HEK293 (cell line): ENCODE measurements at regions not wholly inside any gene's neighbourhood (a gene's known extent, or its start where the extent isn't known, plus 50 kb on each side); places are given as distances from the start of the nearest gene placed in this dataset.
A peak's percentile ranks its signal among the peaks of the same experiment; 100 is the strongest.

Experiments used
- GLI2 ChIP-seq: fragments of 450-650 bp; formaldehyde crosslinking; IDR thresholded peaks from 2 replicates; pipeline ENCODE4; 2017; ENCODE audit warnings: missing biosample characterization, missing genetic modification characterization, low read depth, borderline replicate concordance
- GLIS2 ChIP-seq: fragments of 450-650 bp; formaldehyde crosslinking; IDR thresholded peaks from 2 replicates; pipeline ENCODE4 v1.5.1; 2016; ENCODE audit warnings: missing biosample characterization, missing genetic modification characterization
- KLF7 ChIP-seq: fragments of 450-650 bp; formaldehyde crosslinking; IDR thresholded peaks from 2 replicates; pipeline ENCODE4 v1.5.1; 2016; ENCODE audit warnings: missing biosample characterization, missing genetic modification characterization, borderline replicate concordance
- ZBTB7A ChIP-seq: fragments of 450-650 bp; formaldehyde crosslinking; IDR thresholded peaks from 2 replicates; pipeline ENCODE4 v1.5.1; 2016; ENCODE audit warnings: low read depth, missing biosample characterization, missing genetic modification characterization
- ZNF175 ChIP-seq: fragments of 450-650 bp; formaldehyde crosslinking; IDR thresholded peaks from 2 replicates; pipeline ENCODE4 v1.5.1; 2016; ENCODE audit warnings: missing biosample characterization, missing genetic modification characterization
- ZNF2 ChIP-seq: fragments of 450-650 bp; formaldehyde crosslinking; IDR thresholded peaks from 2 replicates; pipeline ENCODE4 v1.5.1; 2016; ENCODE audit warnings: missing biosample characterization, missing genetic modification characterization
- ZNF211 ChIP-seq: fragments of 450-650 bp; formaldehyde crosslinking; IDR thresholded peaks from 2 replicates; pipeline ENCODE4 v1.5.1; 2016; ENCODE audit warnings: low read depth, missing biosample characterization, missing genetic modification characterization
- ZNF473 ChIP-seq: fragments of 450-650 bp; formaldehyde crosslinking; IDR thresholded peaks from 2 replicates; pipeline ENCODE4 v1.5.1; 2017; ENCODE audit warnings: missing biosample characterization, missing genetic modification characterization
- ZNF521 ChIP-seq: fragments of 450-650 bp; formaldehyde crosslinking; IDR thresholded peaks from 2 replicates; pipeline ENCODE4 v1.5.1; 2017; ENCODE audit warnings: missing biosample characterization, mild to moderate bottlenecking, missing genetic modification characterization
- ZNF530 ChIP-seq: fragments of 450-650 bp; formaldehyde crosslinking; IDR thresholded peaks from 2 replicates; pipeline ENCODE4 v1.5.1; 2016; ENCODE audit warnings: low read depth, missing biosample characterization, missing genetic modification characterization
- ZNF548 ChIP-seq: fragments of 450-650 bp; formaldehyde crosslinking; IDR thresholded peaks from 2 replicates; pipeline ENCODE4 v1.5.1; 2016; ENCODE audit warnings: missing biosample characterization, missing genetic modification characterization
- ZNF555 ChIP-seq: fragments of 450-650 bp; formaldehyde crosslinking; conservative IDR thresholded peaks from 2 replicates; pipeline ENCODE4 v1.5.1; 2017; ENCODE audit warnings: missing biosample characterization, mild to moderate bottlenecking, missing genetic modification characterization, inconsistent platforms
- ZNF571 ChIP-seq: fragments of 450-650 bp; formaldehyde crosslinking; IDR thresholded peaks from 2 replicates; pipeline ENCODE4 v1.5.0; 2017; ENCODE audit warnings: missing biosample characterization, missing genetic modification characterization
- ZNF707 ChIP-seq: fragments of 450-650 bp; formaldehyde crosslinking; IDR thresholded peaks from 2 replicates; pipeline ENCODE4 v1.5.1; 2016; ENCODE audit warnings: missing biosample characterization, missing genetic modification characterization
- ZNF837 ChIP-seq: fragments of 450-650 bp; formaldehyde crosslinking; IDR thresholded peaks from 2 replicates; pipeline ENCODE4 v1.5.1; 2016; ENCODE audit warnings: missing biosample characterization, missing genetic modification characterization
- TF ChIP-seq, protein P1 (sequence below): fragments of 450-650 bp; formaldehyde crosslinking; IDR thresholded peaks from 2 replicates; pipeline ENCODE4 v1.5.1; 2016; ENCODE audit warnings: missing biosample characterization, missing genetic modification characterization
- TF ChIP-seq, protein P2 (sequence below): fragments of 450-650 bp; formaldehyde crosslinking; IDR thresholded peaks from 2 replicates; pipeline ENCODE4 v1.5.1; 2016; ENCODE audit warnings: missing biosample characterization, missing genetic modification characterization
- TF ChIP-seq, protein P3 (sequence below): fragments of 450-650 bp; formaldehyde crosslinking; IDR thresholded peaks from 2 replicates; pipeline ENCODE4 v1.5.1; 2016; ENCODE audit warnings: missing biosample characterization, missing genetic modification characterization
- TF ChIP-seq, protein P4 (sequence below): fragments of 450-650 bp; formaldehyde crosslinking; IDR thresholded peaks from 2 replicates; pipeline ENCODE4 v1.5.1; 2016; ENCODE audit warnings: missing biosample characterization, missing genetic modification characterization
- TF ChIP-seq, protein P5 (sequence below): fragments of 450-650 bp; formaldehyde crosslinking; IDR thresholded peaks from 2 replicates; pipeline ENCODE4 v1.5.1; 2017; ENCODE audit warnings: missing biosample characterization, missing genetic modification characterization
- TF ChIP-seq, protein P6 (sequence below): fragments of 450-650 bp; formaldehyde crosslinking; IDR thresholded peaks from 2 replicates; pipeline ENCODE4 v1.5.1; 2016; ENCODE audit warnings: missing biosample characterization, missing genetic modification characterization, borderline replicate concordance

DNA sequence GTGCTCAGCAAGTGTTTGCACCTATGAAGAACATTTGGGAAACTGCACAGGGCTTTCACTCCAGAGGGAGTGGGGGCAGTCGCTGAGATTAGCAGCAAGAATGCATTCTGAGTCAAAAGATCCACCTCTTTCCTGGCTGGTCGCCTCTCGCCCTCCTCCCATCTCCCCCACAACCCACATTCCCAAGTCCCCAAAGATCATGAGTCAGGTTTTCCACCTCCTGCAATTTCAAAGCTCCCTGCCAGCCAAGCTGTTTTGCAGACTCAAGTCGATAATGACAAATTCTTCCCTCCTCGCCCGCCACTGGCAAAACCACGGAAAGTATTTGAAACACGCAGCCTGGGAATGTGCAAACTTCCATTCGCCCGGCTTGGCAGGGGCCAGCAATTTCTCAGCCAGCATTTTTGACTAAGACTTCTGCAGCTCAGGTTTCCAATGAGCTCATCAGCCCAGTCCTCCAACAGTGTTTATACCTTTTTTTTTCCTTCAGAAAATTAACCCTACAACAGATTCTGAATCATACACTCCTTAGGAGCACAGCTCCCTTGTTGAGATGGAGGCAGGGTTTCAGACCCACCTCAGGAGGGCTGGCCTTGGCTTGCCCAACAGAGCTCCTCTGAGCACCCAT is 181.4 kb downstream of the SMAD6 start (continued):
- TF ChIP-seq ZNF175 (tag by site-specific recombination) (no peak), ZNF707 (tag by site-specific recombination) (no peak), ZNF555 (no peak), GLI2 (tag by site-specific recombination) (peak; percentile 23; the same call in 1 of the 2 replicates), ZNF571 (tag by site-specific recombination) (no peak), ZNF521 (tag by site-specific recombination) (no peak), KLF7 (no peak), ZNF837 (tag by site-specific recombination) (no peak), GLIS2 (tag by site-specific recombination) (peak; percentile 78), ZBTB7A (tag by site-specific recombination) (no peak), ZNF548 (no peak), ZNF2 (peak; percentile 67; the same call in 1 of the 2 replicates), ZNF211 (tag by site-specific recombination) (no peak), ZNF473 (tag by site-specific recombination) (no peak), ZNF530 (tag by site-specific recombination) (no peak)
- TF ChIP-seq, protein P1, sequence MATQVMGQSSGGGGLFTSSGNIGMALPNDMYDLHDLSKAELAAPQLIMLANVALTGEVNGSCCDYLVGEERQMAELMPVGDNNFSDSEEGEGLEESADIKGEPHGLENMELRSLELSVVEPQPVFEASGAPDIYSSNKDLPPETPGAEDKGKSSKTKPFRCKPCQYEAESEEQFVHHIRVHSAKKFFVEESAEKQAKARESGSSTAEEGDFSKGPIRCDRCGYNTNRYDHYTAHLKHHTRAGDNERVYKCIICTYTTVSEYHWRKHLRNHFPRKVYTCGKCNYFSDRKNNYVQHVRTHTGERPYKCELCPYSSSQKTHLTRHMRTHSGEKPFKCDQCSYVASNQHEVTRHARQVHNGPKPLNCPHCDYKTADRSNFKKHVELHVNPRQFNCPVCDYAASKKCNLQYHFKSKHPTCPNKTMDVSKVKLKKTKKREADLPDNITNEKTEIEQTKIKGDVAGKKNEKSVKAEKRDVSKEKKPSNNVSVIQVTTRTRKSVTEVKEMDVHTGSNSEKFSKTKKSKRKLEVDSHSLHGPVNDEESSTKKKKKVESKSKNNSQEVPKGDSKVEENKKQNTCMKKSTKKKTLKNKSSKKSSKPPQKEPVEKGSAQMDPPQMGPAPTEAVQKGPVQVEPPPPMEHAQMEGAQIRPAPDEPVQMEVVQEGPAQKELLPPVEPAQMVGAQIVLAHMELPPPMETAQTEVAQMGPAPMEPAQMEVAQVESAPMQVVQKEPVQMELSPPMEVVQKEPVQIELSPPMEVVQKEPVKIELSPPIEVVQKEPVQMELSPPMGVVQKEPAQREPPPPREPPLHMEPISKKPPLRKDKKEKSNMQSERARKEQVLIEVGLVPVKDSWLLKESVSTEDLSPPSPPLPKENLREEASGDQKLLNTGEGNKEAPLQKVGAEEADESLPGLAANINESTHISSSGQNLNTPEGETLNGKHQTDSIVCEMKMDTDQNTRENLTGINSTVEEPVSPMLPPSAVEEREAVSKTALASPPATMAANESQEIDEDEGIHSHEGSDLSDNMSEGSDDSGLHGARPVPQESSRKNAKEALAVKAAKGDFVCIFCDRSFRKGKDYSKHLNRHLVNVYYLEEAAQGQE, result no peak
- TF ChIP-seq, protein P2, sequence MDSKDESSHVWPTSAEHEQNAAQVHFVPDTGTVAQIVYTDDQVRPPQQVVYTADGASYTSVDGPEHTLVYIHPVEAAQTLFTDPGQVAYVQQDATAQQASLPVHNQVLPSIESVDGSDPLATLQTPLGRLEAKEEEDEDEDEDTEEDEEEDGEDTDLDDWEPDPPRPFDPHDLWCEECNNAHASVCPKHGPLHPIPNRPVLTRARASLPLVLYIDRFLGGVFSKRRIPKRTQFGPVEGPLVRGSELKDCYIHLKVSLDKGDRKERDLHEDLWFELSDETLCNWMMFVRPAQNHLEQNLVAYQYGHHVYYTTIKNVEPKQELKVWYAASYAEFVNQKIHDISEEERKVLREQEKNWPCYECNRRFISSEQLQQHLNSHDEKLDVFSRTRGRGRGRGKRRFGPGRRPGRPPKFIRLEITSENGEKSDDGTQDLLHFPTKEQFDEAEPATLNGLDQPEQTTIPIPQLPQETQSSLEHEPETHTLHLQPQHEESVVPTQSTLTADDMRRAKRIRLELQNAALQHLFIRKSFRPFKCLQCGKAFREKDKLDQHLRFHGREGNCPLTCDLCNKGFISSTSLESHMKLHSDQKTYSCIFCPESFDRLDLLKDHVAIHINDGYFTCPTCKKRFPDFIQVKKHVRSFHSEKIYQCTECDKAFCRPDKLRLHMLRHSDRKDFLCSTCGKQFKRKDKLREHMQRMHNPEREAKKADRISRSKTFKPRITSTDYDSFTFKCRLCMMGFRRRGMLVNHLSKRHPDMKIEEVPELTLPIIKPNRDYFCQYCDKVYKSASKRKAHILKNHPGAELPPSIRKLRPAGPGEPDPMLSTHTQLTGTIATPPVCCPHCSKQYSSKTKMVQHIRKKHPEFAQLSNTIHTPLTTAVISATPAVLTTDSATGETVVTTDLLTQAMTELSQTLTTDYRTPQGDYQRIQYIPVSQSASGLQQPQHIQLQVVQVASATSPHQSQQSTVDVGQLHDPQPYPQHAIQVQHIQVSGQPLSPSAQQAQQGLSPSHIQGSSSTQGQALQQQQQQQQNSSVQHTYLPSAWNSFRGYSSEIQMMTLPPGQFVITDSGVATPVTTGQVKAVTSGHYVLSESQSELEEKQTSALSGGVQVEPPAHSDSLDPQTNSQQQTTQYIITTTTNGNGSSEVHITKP (tag by site-specific recombination), result peak; percentile 98
- TF ChIP-seq, protein P3, sequence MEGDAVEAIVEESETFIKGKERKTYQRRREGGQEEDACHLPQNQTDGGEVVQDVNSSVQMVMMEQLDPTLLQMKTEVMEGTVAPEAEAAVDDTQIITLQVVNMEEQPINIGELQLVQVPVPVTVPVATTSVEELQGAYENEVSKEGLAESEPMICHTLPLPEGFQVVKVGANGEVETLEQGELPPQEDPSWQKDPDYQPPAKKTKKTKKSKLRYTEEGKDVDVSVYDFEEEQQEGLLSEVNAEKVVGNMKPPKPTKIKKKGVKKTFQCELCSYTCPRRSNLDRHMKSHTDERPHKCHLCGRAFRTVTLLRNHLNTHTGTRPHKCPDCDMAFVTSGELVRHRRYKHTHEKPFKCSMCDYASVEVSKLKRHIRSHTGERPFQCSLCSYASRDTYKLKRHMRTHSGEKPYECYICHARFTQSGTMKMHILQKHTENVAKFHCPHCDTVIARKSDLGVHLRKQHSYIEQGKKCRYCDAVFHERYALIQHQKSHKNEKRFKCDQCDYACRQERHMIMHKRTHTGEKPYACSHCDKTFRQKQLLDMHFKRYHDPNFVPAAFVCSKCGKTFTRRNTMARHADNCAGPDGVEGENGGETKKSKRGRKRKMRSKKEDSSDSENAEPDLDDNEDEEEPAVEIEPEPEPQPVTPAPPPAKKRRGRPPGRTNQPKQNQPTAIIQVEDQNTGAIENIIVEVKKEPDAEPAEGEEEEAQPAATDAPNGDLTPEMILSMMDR, result no peak
- TF ChIP-seq, protein P4, sequence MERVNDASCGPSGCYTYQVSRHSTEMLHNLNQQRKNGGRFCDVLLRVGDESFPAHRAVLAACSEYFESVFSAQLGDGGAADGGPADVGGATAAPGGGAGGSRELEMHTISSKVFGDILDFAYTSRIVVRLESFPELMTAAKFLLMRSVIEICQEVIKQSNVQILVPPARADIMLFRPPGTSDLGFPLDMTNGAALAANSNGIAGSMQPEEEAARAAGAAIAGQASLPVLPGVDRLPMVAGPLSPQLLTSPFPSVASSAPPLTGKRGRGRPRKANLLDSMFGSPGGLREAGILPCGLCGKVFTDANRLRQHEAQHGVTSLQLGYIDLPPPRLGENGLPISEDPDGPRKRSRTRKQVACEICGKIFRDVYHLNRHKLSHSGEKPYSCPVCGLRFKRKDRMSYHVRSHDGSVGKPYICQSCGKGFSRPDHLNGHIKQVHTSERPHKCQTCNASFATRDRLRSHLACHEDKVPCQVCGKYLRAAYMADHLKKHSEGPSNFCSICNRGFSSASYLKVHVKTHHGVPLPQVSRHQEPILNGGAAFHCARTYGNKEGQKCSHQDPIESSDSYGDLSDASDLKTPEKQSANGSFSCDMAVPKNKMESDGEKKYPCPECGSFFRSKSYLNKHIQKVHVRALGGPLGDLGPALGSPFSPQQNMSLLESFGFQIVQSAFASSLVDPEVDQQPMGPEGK (tag by site-specific recombination), result peak; percentile 96
- TF ChIP-seq, protein P5, sequence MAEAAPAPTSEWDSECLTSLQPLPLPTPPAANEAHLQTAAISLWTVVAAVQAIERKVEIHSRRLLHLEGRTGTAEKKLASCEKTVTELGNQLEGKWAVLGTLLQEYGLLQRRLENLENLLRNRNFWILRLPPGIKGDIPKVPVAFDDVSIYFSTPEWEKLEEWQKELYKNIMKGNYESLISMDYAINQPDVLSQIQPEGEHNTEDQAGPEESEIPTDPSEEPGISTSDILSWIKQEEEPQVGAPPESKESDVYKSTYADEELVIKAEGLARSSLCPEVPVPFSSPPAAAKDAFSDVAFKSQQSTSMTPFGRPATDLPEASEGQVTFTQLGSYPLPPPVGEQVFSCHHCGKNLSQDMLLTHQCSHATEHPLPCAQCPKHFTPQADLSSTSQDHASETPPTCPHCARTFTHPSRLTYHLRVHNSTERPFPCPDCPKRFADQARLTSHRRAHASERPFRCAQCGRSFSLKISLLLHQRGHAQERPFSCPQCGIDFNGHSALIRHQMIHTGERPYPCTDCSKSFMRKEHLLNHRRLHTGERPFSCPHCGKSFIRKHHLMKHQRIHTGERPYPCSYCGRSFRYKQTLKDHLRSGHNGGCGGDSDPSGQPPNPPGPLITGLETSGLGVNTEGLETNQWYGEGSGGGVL, result peak; percentile 97
- TF ChIP-seq, protein P6, sequence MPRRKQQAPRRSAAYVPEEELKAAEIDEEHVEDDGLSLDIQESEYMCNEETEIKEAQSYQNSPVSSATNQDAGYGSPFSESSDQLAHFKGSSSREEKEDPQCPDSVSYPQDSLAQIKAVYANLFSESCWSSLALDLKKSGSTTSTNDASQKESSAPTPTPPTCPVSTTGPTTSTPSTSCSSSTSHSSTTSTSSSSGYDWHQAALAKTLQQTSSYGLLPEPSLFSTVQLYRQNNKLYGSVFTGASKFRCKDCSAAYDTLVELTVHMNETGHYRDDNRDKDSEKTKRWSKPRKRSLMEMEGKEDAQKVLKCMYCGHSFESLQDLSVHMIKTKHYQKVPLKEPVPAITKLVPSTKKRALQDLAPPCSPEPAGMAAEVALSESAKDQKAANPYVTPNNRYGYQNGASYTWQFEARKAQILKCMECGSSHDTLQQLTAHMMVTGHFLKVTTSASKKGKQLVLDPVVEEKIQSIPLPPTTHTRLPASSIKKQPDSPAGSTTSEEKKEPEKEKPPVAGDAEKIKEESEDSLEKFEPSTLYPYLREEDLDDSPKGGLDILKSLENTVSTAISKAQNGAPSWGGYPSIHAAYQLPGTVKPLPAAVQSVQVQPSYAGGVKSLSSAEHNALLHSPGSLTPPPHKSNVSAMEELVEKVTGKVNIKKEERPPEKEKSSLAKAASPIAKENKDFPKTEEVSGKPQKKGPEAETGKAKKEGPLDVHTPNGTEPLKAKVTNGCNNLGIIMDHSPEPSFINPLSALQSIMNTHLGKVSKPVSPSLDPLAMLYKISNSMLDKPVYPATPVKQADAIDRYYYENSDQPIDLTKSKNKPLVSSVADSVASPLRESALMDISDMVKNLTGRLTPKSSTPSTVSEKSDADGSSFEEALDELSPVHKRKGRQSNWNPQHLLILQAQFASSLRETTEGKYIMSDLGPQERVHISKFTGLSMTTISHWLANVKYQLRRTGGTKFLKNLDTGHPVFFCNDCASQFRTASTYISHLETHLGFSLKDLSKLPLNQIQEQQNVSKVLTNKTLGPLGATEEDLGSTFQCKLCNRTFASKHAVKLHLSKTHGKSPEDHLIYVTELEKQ (tag by site-specific recombination), result peak; percentile 93
